HCT116 (cell line): ENCODE measurements at regions not wholly inside any gene's neighbourhood (a gene's known extent, or its start where the extent isn't known, plus 50 kb on each side); places are given as distances from the start of the nearest gene placed in this dataset.

ENCODE experiments used
- CBX3 ChIP-seq: IDR thresholded peaks from 2 replicates; pipeline ENCODE4 v1.6.1; 2012; ENCODE audit warnings: low read depth
- CTCF ChIP-seq, 3 experiments: fragments of 200-600 bp in 1 of 3; sonication (generic) in 1 of 3; IDR thresholded peaks in 2 of 3; conservative IDR thresholded peaks in 1 of 3; 2 replicates each; pipeline ENCODE4 v1.5.1; 2012 to 2017; ENCODE audit warnings: low read depth in 2 of 3, low read length in 2 of 3, antibody characterized with exemption in 1 of 3, borderline replicate concordance in 1 of 3, control low read depth in 1 of 3, mild to moderate bottlenecking in 1 of 3, mixed read lengths in 1 of 3, mixed run types in 1 of 3, moderate library complexity in 1 of 3; ENCODE audit not compliant: insufficient read depth in 1 of 3
- EZH2 ChIP-seq: fragments of 200-600 bp; sonication (generic); IDR thresholded peaks from 2 replicates; pipeline ENCODE4 v1.6.1; 2017; ENCODE audit warnings: antibody characterized with exemption, mixed run types
- EZH2phosphoT487 ChIP-seq: fragments of 200-600 bp; IDR thresholded peaks from 2 replicates; pipeline ENCODE4 v1.6.1; 2018; ENCODE audit warnings: antibody characterized with exemption, borderline replicate concordance
- POLR2A ChIP-seq: IDR thresholded peaks from 2 replicates; pipeline ENCODE4 v1.7.0; 2011; ENCODE audit warnings: borderline replicate concordance; ENCODE audit not compliant: insufficient read depth, insufficient read length; ENCODE audit errors: extremely low read depth
- POLR2AphosphoS5 ChIP-seq: IDR thresholded peaks from 2 replicates; pipeline ENCODE4 v1.6.1; 2011; ENCODE audit warnings: mild to moderate bottlenecking, low read depth, low read length, moderate library complexity
- SIN3A ChIP-seq: IDR thresholded peaks from 2 replicates; pipeline ENCODE4 v1.6.1; 2012; ENCODE audit warnings: low read depth
- SP1 ChIP-seq: IDR thresholded peaks from 2 replicates; pipeline ENCODE4 v1.6.1; 2012; ENCODE audit warnings: low read depth
- SRF ChIP-seq: IDR thresholded peaks from 2 replicates; pipeline ENCODE4 v1.6.1; 2012; ENCODE audit warnings: low read depth
- TF ChIP-seq, protein P1 (sequence below): IDR thresholded peaks from 2 replicates; pipeline ENCODE4 v1.6.1; 2012

DNA sequence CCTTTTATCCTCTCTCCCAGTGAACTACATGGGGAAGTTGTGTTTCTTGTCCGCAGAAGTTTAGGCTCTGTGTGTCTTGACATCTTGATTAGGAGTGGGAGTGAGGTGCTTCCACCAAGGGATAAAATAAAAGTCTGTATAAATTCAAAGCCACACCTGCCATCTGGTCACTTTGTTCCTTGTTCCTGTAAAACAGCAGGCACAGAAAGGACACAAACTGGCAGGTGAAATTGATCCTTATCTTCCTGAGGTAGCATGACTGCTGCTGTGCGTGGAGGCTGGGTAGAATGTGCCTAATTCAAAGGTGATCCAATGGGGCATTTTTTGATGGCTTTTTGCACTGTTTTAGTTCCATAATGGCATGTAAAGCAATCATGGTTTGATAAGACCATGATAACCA, 104.3 kb upstream of the KITLG start:
- TF ChIP-seq SP1, result no peak
- no peak for TF ChIP-seq CTCF (IDR thresholded peaks at IDR 0.05 in 2 of 3, conservative IDR thresholded peaks at IDR 0.05 in 1 of 3; ENCODE audit: borderline replicate concordance in 1 of 3, insufficient read depth in 1 of 3, low read depth in 2 of 3, low read length in 2 of 3)
- TF ChIP-seq EZH2, result no peak
- no peak for TF ChIP-seq POLR2A
- no peak for TF ChIP-seq SRF
- TF ChIP-seq POLR2AphosphoS5, result no peak
- TF ChIP-seq, protein P1, sequence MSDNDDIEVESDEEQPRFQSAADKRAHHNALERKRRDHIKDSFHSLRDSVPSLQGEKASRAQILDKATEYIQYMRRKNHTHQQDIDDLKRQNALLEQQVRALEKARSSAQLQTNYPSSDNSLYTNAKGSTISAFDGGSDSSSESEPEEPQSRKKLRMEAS, result no peak
- TF ChIP-seq EZH2phosphoT487, result no peak
- no peak for TF ChIP-seq CBX3
- no peak for TF ChIP-seq SIN3A
